ENCODE measurements at regions not wholly inside any gene's neighbourhood (a gene's known extent, or its start where the extent isn't known, plus 50 kb on each side); places are given as distances from the start of the nearest gene placed in this dataset.

GRCh38 chr3:707041-707440 is 385.8 kb upstream of the CNTN6 start:
- POLR2A ChIA-PET (ENCODE audit: partially characterized antibody) = no interaction called here
- WGBS, 2 experiments (ENCODE audit: extremely low coverage in 1 of 2, insufficient coverage in 1 of 2, insufficient read length in 1 of 2, insufficient replicate concordance in 2 of 2, low coverage in 1 of 2, low lambda C conversion rate in 2 of 2, missing lambda C conversion rate in 1 of 2) = 50% methylated on average over 2 of the region's 2 CpGs; no CpG with 5 or more reads in 1 of the 2 experiments
- no peaks in the 10 kb centered on the region for H3K27me3 ChIP-seq (replicated peaks in 1 of 4; ENCODE audit: control insufficient read depth in 3 of 4, extremely low read depth in 1 of 4, insufficient read depth in 3 of 4, low read length in 3 of 4)
- TF ChIP-seq HDAC6 (IDR thresholded peaks at IDR 0.05; ENCODE audit: low read depth, low read length) = no peak
- TF ChIP-seq BCL11A (IDR thresholded peaks at IDR 0.05; ENCODE audit: low read depth in 2 of 2, low read length in 2 of 2) = no peak
- no peak for TF ChIP-seq KDM1A (IDR thresholded peaks at IDR 0.05; ENCODE audit: borderline replicate concordance, low read length)
- no peak for TF ChIP-seq SUZ12 (IDR thresholded peaks at IDR 0.05; ENCODE audit: low read length)
- TF ChIP-seq BACH1 (IDR thresholded peaks at IDR 0.05; ENCODE audit: low read length) = no peak
- TF ChIP-seq E2F6 (IDR thresholded peaks at IDR 0.05) = no peak

More at GRCh38 chr3:707041-707440, 385.8 kb upstream of the CNTN6 start:
- Histone ChIP-seq H3K4ac (replicated peaks; ENCODE audit: insufficient read length, low read depth, low read length) (no peak overlapping the region), H3K18ac (ENCODE audit: extremely low read depth, low read length) (no peak overlapping the region), H3K14ac (ENCODE audit: insufficient read length) (no peak overlapping the region), H2AFZ (ENCODE audit: low read length) (no peak overlapping the region), H4K5ac (ENCODE audit: insufficient read length, low read depth, low read length) (no peak overlapping the region), H2BK12ac (ENCODE audit: low read depth, low read length) (no peak overlapping the region), H3K79me1 (ENCODE audit: low read depth, low read length) (no peaks in the 10 kb centered on the region), H3K56ac (replicated peaks; ENCODE audit: insufficient read length, low read depth, low read length) (no peak overlapping the region), H4K20me1 (replicated peaks in 1 of 2; ENCODE audit: control insufficient read depth in 1 of 2, insufficient read depth in 2 of 2, low read length in 2 of 2) (no peaks in the 10 kb centered on the region), H3K23me2 (ENCODE audit: low read depth, low read length) (no peaks in the 10 kb centered on the region), H3K4me3 (ENCODE audit: extremely low read depth in 1 of 4, insufficient read depth in 2 of 4, low read depth in 3 of 4, low read length in 4 of 4) (no peak overlapping the region), H3K4me1 (replicated peaks in 1 of 4; ENCODE audit: control insufficient read depth in 3 of 4, insufficient read depth in 4 of 4, low read length in 3 of 4) (no peaks in the 10 kb centered on the region), H2BK5ac (ENCODE audit: low read depth, low read length) (no peak overlapping the region), H2AK5ac (ENCODE audit: low read depth, low read length) (no peak overlapping the region), H4K8ac (ENCODE audit: extremely low read depth, insufficient read depth, low read length) (no peak overlapping the region), H3K27ac (ENCODE audit: low read depth, low read length) (no peak overlapping the region), H3K9me3 (ENCODE audit: insufficient read depth in 2 of 2, low read depth in 1 of 2, low read length in 1 of 2) (no peaks in the 10 kb centered on the region), H2BK20ac (ENCODE audit: low read length) (no peak overlapping the region), H2BK120ac (replicated peaks; ENCODE audit: low read depth, low read length) (no peak overlapping the region), H2BK15ac (ENCODE audit: low read length) (no peak overlapping the region), H3K23ac (ENCODE audit: insufficient read length) (no peak overlapping the region), H3K79me2 (ENCODE audit: control insufficient read depth in 1 of 2, insufficient read depth in 2 of 2, low read length in 2 of 2) (no peaks in the 10 kb centered on the region), H3K4me2 (ENCODE audit: insufficient read depth in 1 of 2, low read depth in 2 of 2, low read length in 2 of 2) (no peak overlapping the region), H3K9ac (replicated peaks in 1 of 4; ENCODE audit: extremely low read depth in 1 of 4, low read depth in 3 of 4, low read length in 3 of 4) (no peak overlapping the region), H4K91ac (replicated peaks; ENCODE audit: insufficient read length, low read length) (no peak overlapping the region), H3K36me3 (ENCODE audit: control insufficient read depth in 2 of 4, insufficient read depth in 4 of 4, low read length in 3 of 4) (no peaks in the 10 kb centered on the region)
- DNase-seq (ENCODE audit: low read depth in 1 of 2, low spot score in 2 of 2) (no peak), FAIRE-seq (no peak)
- CTCF ChIA-PET (ENCODE audit: partially characterized antibody) = no interaction called here

Measured in H1 (cell line).